B cell (primary cell): ENCODE measurements at regions not wholly inside any gene's neighbourhood (a gene's known extent, or its start where the extent isn't known, plus 50 kb on each side); places are given as distances from the start of the nearest gene placed in this dataset.

Experiments used
- ATAC-seq: fragments of 200-7000 bp; cut with Tn5 transposase; one replicate; pipeline ENCODE4 v1.10.0; 2021; ENCODE audit warnings: low read depth, mild to moderate bottlenecking, moderate number of reproducible peaks, moderate library complexity
- CTCF ChIA-PET: fragments of 350-600 bp; sonication (Branson Sonifier 250); formaldehyde crosslinking; loops from one replicate; lab custom pipeline; 2021; ENCODE audit warnings: antibody characterized with exemption, inconsistent platforms; lab: Charles Lee
- POLR2A ChIA-PET: fragments of 350-600 bp; sonication (Branson Sonifier 250); formaldehyde crosslinking; loops from one replicate; lab custom pipeline; 2021; ENCODE audit warnings: antibody characterized with exemption; lab: Charles Lee
- DNase-seq: peaks from one replicate; pipeline ENCODE4 v3.0.0; 2013
- H2AFZ ChIP-seq: 2 replicates; pipeline ENCODE4 v1.6.1; 2012; ENCODE audit warnings: mild to moderate bottlenecking, low read depth, low read length; ENCODE audit not compliant: insufficient read depth, poor library complexity, severe bottlenecking
- H3K27ac ChIP-seq, 2 donors: 1 replicate in 1 of 2; 2 replicates in 1 of 2; pipeline ENCODE4 v1.5.1; 2012 to 2013; ENCODE audit warnings: low read length in 2 of 2, mild to moderate bottlenecking in 2 of 2, moderate library complexity in 1 of 2
- H3K27me3 ChIP-seq, 4 experiments: fragments of 200-600 bp in 1 of 4; sonication (generic) in 1 of 4; replicated peaks in 1 of 4; 1 replicate in 2 of 4; 2 replicates in 2 of 4; pipeline versions ENCODE4 v1.6.1 to v1.7.0; 2013 to 2016; ENCODE audit warnings: low read length in 3 of 4, mild to moderate bottlenecking in 2 of 4, mixed read lengths in 1 of 4, moderate library complexity in 1 of 4; ENCODE audit not compliant: insufficient read depth in 4 of 4, control insufficient read depth in 3 of 4; ENCODE audit errors: control extremely low read depth in 1 of 4
- H3K36me3 ChIP-seq, 2 experiments: replicated peaks in 1 of 2; 1 replicate in 1 of 2; 2 replicates in 1 of 2; pipeline versions ENCODE4 v1.6.1 to v1.7.1; 2013; ENCODE audit warnings: low read length in 1 of 2; ENCODE audit not compliant: insufficient read depth in 2 of 2, control insufficient read depth in 1 of 2; ENCODE audit errors: control extremely low read depth in 1 of 2, extremely low read depth in 1 of 2
- H3K4me1 ChIP-seq, 2 donors: fragments of 200-600 bp in 1 of 2; sonication (generic) in 1 of 2; 1 replicate in 1 of 2; 2 replicates in 1 of 2; pipeline versions ENCODE4 v1.5.1 to v1.6.1; 2013 to 2017; ENCODE audit warnings: low read length in 2 of 2; ENCODE audit not compliant: control insufficient read depth in 2 of 2, insufficient read depth in 2 of 2
- H3K4me2 ChIP-seq: replicated peaks from 2 replicates; pipeline ENCODE3; 2012; ENCODE audit warnings: mild to moderate bottlenecking, low read depth, low read length; ENCODE audit not compliant: poor library complexity, severe bottlenecking
- H3K4me3 ChIP-seq, 5 experiments: fragments of 200-600 bp in 1 of 5; sonication (generic) in 1 of 5; 1 replicate in 3 of 5; 2 replicates in 2 of 5; pipeline versions ENCODE4 v1.5.1 to v1.7.0; 2011 to 2016; ENCODE audit warnings: low read length in 4 of 5, mild to moderate bottlenecking in 4 of 5, low read depth in 2 of 5, control low read depth in 1 of 5, moderate library complexity in 1 of 5; ENCODE audit not compliant: insufficient read depth in 1 of 5; ENCODE audit errors: control extremely low read depth in 1 of 5, extremely low read depth in 1 of 5
- H3K79me2 ChIP-seq: fragments of 200-600 bp; sonication (generic); one replicate; pipeline ENCODE4 v1.6.0; 2016; ENCODE audit warnings: low read length; ENCODE audit not compliant: control insufficient read depth, insufficient read depth
- H3K9ac ChIP-seq: fragments of 200-600 bp; sonication (generic); 2 replicates; pipeline ENCODE4 v1.6.1; 2017; ENCODE audit warnings: mild to moderate bottlenecking, low read length, moderate library complexity
- H3K9me3 ChIP-seq, 3 donors: one replicate each; pipeline versions ENCODE4 v1.6.1 to v1.7.1; 2013; ENCODE audit warnings: low read length in 2 of 3; ENCODE audit not compliant: control insufficient read depth in 2 of 3, insufficient read depth in 1 of 3; ENCODE audit errors: control extremely low read depth in 1 of 3
- H4K20me1 ChIP-seq: 2 replicates; pipeline ENCODE4 v1.6.0; 2012; ENCODE audit warnings: mild to moderate bottlenecking, low read length; ENCODE audit not compliant: insufficient read depth, control insufficient read depth, poor library complexity, severe bottlenecking
- H3K27ac Mint-ChIP-seq: one replicate; pipeline ENCODE4 v1.8.0; 2021; ENCODE audit warnings: mixed read lengths
- H3K27me3 Mint-ChIP-seq: one replicate; pipeline ENCODE4 v1.8.0; 2021; ENCODE audit warnings: mixed read lengths
- H3K4me1 Mint-ChIP-seq: one replicate; pipeline ENCODE4 v1.8.0; 2021; ENCODE audit warnings: mixed read lengths
- H3K4me3 Mint-ChIP-seq: one replicate; pipeline ENCODE4 v1.8.0; 2021; ENCODE audit warnings: mixed read lengths
- H3K9me3 Mint-ChIP-seq: one replicate; pipeline ENCODE4 v1.8.0; 2022; ENCODE audit warnings: mixed read lengths; ENCODE audit not compliant: insufficient read depth
- EZH2 ChIP-seq: IDR thresholded peaks from 2 replicates; pipeline ENCODE4 v1.6.1; 2012; ENCODE audit warnings: borderline replicate concordance, low read depth, mild to moderate bottlenecking, moderate library complexity, low read length; ENCODE audit not compliant: insufficient read depth, poor library complexity, severe bottlenecking
- WGBS: methylation state at CpG from one replicate; pipeline ENCODE4 v1.1.5; 2013; ENCODE audit warnings: missing lambda C conversion rate; ENCODE audit not compliant: insufficient coverage; 5-methylcytosine and 5-hydroxymethylcytosine counted together
- intact Hi-C: fragments of 100-400 bp; cut with micrococcal nuclease; formaldehyde crosslinking; loops from one replicate; pipeline ENCODE4 v1.10.0; 2022
- TF ChIP-seq, protein P1 (sequence below): fragments of 200-600 bp; IDR thresholded peaks from one replicate; pipeline ENCODE4 v1.8.0; 2022; ENCODE audit warnings: antibody characterized with exemption, mild to moderate bottlenecking

DNA sequence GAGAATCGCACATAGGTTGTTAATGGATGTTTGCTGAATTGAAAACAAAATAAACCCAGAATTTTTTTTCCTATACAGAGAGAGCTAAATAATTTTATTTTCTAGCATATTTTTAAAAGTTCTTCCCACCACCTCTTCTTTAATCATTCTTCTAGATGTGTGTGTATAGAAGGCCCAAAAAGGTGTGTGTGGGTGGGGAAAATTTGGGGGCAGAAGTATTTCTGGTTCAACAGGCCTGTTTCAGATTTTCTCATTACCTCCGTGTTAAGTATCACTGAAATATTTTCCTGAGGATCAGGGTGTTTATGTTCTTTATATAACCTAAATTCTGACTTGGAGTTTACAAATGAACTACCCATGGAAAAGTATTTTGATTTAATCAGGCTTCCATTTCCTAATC, 144.2 kb upstream of the ZNF804B start:
- no CpG with 5 or more reads among the region's 2 CpGs for WGBS
- Histone ChIP-seq H4K20me1 (no peaks in the 10 kb centered on the region), H3K4me1 (no peaks in the 10 kb centered on the region), H2AFZ (no peak overlapping the region), H3K9ac (no peak overlapping the region), H3K9me3 (no peaks in the 10 kb centered on the region), H3K4me2 (no peak overlapping the region), H3K4me3 (no peak overlapping the region), H3K79me2 (no peaks in the 10 kb centered on the region), H3K27ac (no peak overlapping the region), H3K36me3 (no peaks in the 10 kb centered on the region), H3K27me3 (no peaks in the 10 kb centered on the region)
- no peaks in the 10 kb centered on the region for H3K4me1 Mint-ChIP-seq
- intact Hi-C loops, result no loop called here
- ATAC-seq, result no peak
- no peaks in the 10 kb centered on the region for H3K9me3 Mint-ChIP-seq
- TF ChIP-seq EZH2, result no peak
- TF ChIP-seq, protein P1, sequence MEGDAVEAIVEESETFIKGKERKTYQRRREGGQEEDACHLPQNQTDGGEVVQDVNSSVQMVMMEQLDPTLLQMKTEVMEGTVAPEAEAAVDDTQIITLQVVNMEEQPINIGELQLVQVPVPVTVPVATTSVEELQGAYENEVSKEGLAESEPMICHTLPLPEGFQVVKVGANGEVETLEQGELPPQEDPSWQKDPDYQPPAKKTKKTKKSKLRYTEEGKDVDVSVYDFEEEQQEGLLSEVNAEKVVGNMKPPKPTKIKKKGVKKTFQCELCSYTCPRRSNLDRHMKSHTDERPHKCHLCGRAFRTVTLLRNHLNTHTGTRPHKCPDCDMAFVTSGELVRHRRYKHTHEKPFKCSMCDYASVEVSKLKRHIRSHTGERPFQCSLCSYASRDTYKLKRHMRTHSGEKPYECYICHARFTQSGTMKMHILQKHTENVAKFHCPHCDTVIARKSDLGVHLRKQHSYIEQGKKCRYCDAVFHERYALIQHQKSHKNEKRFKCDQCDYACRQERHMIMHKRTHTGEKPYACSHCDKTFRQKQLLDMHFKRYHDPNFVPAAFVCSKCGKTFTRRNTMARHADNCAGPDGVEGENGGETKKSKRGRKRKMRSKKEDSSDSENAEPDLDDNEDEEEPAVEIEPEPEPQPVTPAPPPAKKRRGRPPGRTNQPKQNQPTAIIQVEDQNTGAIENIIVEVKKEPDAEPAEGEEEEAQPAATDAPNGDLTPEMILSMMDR, result no peak
- DNase-seq, result no peak
- ChIA-PET POLR2A (no interaction called here), CTCF (no interaction called here)
- no peak overlapping the region for H3K4me3 Mint-ChIP-seq
- H3K27me3 Mint-ChIP-seq, result no peaks in the 10 kb centered on the region
- H3K27ac Mint-ChIP-seq, result no peak overlapping the region

DNA sequence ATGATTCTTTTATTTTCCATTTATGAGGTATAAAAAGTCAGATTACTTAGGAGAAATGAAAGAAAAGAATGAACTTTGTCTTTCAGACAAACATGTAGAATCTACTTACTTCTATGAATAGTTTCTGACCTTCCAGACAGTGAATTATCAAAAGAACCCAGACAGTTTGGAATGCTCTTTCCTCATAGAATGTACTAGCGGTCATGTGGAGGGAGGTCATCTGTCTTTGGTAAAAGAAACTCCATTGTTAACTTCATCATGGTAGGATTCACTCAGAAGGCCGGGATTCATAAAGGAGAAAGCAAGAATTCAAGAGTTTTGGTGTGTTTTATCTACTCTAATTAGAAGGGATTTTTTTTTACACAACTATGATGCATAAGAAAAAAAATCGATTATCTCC, 144.8 kb upstream of the ZNF804B start:
- H3K4me1 Mint-ChIP-seq, result no peaks in the 10 kb centered on the region
- TF ChIP-seq, protein P1, result no peak
- TF ChIP-seq EZH2, result no peak
- H3K4me3 ChIP-seq, result no peak overlapping the region
- ChIA-PET POLR2A (no interaction called here), CTCF (no interaction called here)
- H3K4me1 ChIP-seq, result no peaks in the 10 kb centered on the region
- H3K36me3 ChIP-seq, result no peaks in the 10 kb centered on the region
- no CpG with 5 or more reads among the region's 3 CpGs for WGBS
- no peaks in the 10 kb centered on the region for H3K79me2 ChIP-seq
- no peak overlapping the region for H3K4me2 ChIP-seq
- H3K27me3 ChIP-seq, result no peaks in the 10 kb centered on the region
- H3K9ac ChIP-seq, result no peak overlapping the region
- H3K27ac ChIP-seq, result no peak overlapping the region
- no peaks in the 10 kb centered on the region for H4K20me1 ChIP-seq
- no peaks in the 10 kb centered on the region for H3K9me3 ChIP-seq
- DNase-seq (no peak), ATAC-seq (no peak)
- H3K27me3 Mint-ChIP-seq, result no peaks in the 10 kb centered on the region
- H3K9me3 Mint-ChIP-seq, result no peaks in the 10 kb centered on the region
- no peak overlapping the region for H3K4me3 Mint-ChIP-seq
- H2AFZ ChIP-seq, result no peak overlapping the region
- intact Hi-C loops, result no loop called here
- H3K27ac Mint-ChIP-seq, result no peak overlapping the region
